HCT116 (cell line): ENCODE measurements at regions not wholly inside any gene's neighbourhood (a gene's known extent, or its start where the extent isn't known, plus 50 kb on each side); places are given as distances from the start of the nearest gene placed in this dataset.

Experiments
- ATAC-seq: fragments of 200-7000 bp; cut with Tn5 transposase; 2 replicates; pipeline ENCODE4 v1.9.1; 2020; ENCODE audit warnings: mild to moderate bottlenecking, moderate library complexity
- BruUV-seq: library from RNA; stranded (reverse); fragments of 400-500 nt; replicated peaks from 2 replicates; lab custom pipeline; 2021; lab: Mats Ljungman, UMichigan
- CTCF ChIA-PET: fragments of 300-600 bp; sonication (Branson Sonifier 250); formaldehyde crosslinking; loops from one replicate; lab custom pipeline; 2021; ENCODE audit warnings: antibody characterized with exemption; lab: Charles Lee
- POLR2A ChIA-PET: fragments of 300-600, 350-600 bp; sonication (Branson Sonifier 250); formaldehyde crosslinking; loops from one replicate; lab custom pipeline; 2021; ENCODE audit warnings: antibody characterized with exemption; lab: Charles Lee
- RAD21 ChIA-PET, 2 experiments: fragments of 300-600 bp; sonication (Branson Sonifier 250); formaldehyde crosslinking; loops; one replicate each; lab custom pipeline; 2023; ENCODE audit warnings: low total read pairs in 2 of 2; ENCODE audit not compliant: uncharacterized antibody in 2 of 2, unreplicated experiment in 2 of 2, low non-redundant PET in 1 of 2; lab: Charles Lee
- DNase-seq: peaks from one replicate; pipeline ENCODE4 v3.0.0-alpha.2; 2010; ENCODE audit warnings: low read depth, low spot score
- H2AFZ ChIP-seq: fragments of 200-600 bp; shearing (Covaris generic), sonication (generic); 2 replicates; pipeline ENCODE4 v1.6.1; 2017; ENCODE audit warnings: low read depth, mixed run types, mixed read lengths, antibody characterized with exemption, low read length; ENCODE audit not compliant: poor library complexity, severe bottlenecking
- H3K27ac ChIP-seq: 2 replicates; pipeline ENCODE4 v1.5.1; 2012; ENCODE audit warnings: low read depth, low read length
- H3K27me3 ChIP-seq: fragments of 200-600 bp; sonication (generic); 2 replicates; pipeline ENCODE4 v1.6.1; 2016; ENCODE audit warnings: mixed run types, low read length, mixed read lengths; ENCODE audit not compliant: insufficient read depth
- H3K36me3 ChIP-seq, 2 experiments: fragments of 200-500 bp in 1 of 2; fragments of 200-600 bp in 1 of 2; sonication (Bioruptor generic) in 1 of 2; sonication (generic) in 1 of 2; 2 replicates each; pipeline versions ENCODE4 v1.5.1 to v1.6.1; 2014 to 2016; ENCODE audit warnings: low read length in 2 of 2, inconsistent platforms in 1 of 2, mixed read lengths in 1 of 2, mixed run types in 1 of 2; ENCODE audit not compliant: insufficient read depth in 2 of 2, control insufficient read depth in 1 of 2
- H3K4me1 ChIP-seq, 2 experiments: fragments of 200-600 bp in 1 of 2; sonication (generic) in 1 of 2; 2 replicates each; pipeline versions ENCODE4 v1.5.1 to v1.6.1; 2012 to 2017; ENCODE audit warnings: low read length in 2 of 2, inconsistent platforms in 1 of 2, mild to moderate bottlenecking in 1 of 2, mixed read lengths in 1 of 2, mixed run types in 1 of 2, moderate library complexity in 1 of 2; ENCODE audit not compliant: insufficient read depth in 2 of 2, control insufficient read depth in 1 of 2
- H3K4me2 ChIP-seq: fragments of 200-600 bp; sonication (generic); 2 replicates; pipeline ENCODE4 v1.6.1; 2017; ENCODE audit warnings: mixed run types, low read length, mixed read lengths
- H3K4me3 ChIP-seq, 2 experiments: fragments of 200-600 bp in 1 of 2; sonication (generic) in 1 of 2; replicated peaks in 1 of 2; 2 replicates each; pipeline ENCODE4 v1.5.1; 2011 to 2016; ENCODE audit warnings: low read length in 2 of 2, control low read depth in 1 of 2, low read depth in 1 of 2, mild to moderate bottlenecking in 1 of 2, mixed read lengths in 1 of 2, mixed run types in 1 of 2
- H3K79me2 ChIP-seq: fragments of 200-600 bp; sonication (generic); 2 replicates; pipeline ENCODE4 v1.6.1; 2017; ENCODE audit warnings: mild to moderate bottlenecking, mixed run types, low read length, moderate library complexity, mixed read lengths; ENCODE audit not compliant: insufficient read depth
- H3K9ac ChIP-seq: fragments of 200-600 bp; sonication (generic); 2 replicates; pipeline ENCODE4 v1.6.1; 2016; ENCODE audit warnings: low read length, mixed read lengths
- H3K9me2 ChIP-seq: fragments of 200-600 bp; sonication (generic), shearing (Covaris generic); 2 replicates; pipeline ENCODE4 v1.6.1; 2017; ENCODE audit warnings: mixed run types, mild to moderate bottlenecking, moderate library complexity; ENCODE audit not compliant: insufficient read depth
- H3K9me3 ChIP-seq, 2 experiments: fragments of 200-500 bp in 1 of 2; fragments of 200-600 bp in 1 of 2; sonication (Bioruptor generic) in 1 of 2; sonication (generic) in 1 of 2; 2 replicates each; pipeline ENCODE4 v1.6.1; 2014 to 2017; ENCODE audit warnings: low read length in 2 of 2, mixed read lengths in 2 of 2, inconsistent platforms in 1 of 2, low read depth in 1 of 2, mild to moderate bottlenecking in 1 of 2, mixed run types in 1 of 2, moderate library complexity in 1 of 2; ENCODE audit not compliant: control insufficient read depth in 1 of 2, insufficient read depth in 1 of 2
- H4K20me1 ChIP-seq: fragments of 200-600 bp; sonication (generic), shearing (Covaris generic); 2 replicates; pipeline ENCODE4 v1.6.1; 2017; ENCODE audit warnings: mixed run types, mild to moderate bottlenecking, moderate library complexity; ENCODE audit not compliant: insufficient read depth
- CEBPB ChIP-seq: IDR thresholded peaks from 2 replicates; pipeline ENCODE4 v1.6.1; 2012; ENCODE audit warnings: low read depth
- EGR1 ChIP-seq: IDR thresholded peaks from 2 replicates; pipeline ENCODE4 v1.6.1; 2012; ENCODE audit warnings: low read depth
- REST ChIP-seq: IDR thresholded peaks from 2 replicates; pipeline ENCODE4 v1.6.1; 2012; ENCODE audit warnings: low read depth
- TCF7L2 ChIP-seq: IDR thresholded peaks from 2 replicates; pipeline ENCODE4 v1.7.0; 2011; ENCODE audit warnings: borderline replicate concordance, inconsistent platforms; ENCODE audit not compliant: insufficient read depth, insufficient read length; ENCODE audit errors: extremely low read depth
- intact Hi-C: fragments of 100-400 bp; cut with micrococcal nuclease; formaldehyde crosslinking; loops from 2 replicates; pipeline ENCODE4 v1.10.0; 2022
- TF ChIP-seq, protein P1 (sequence below), 3 experiments: fragments of 200-600 bp in 1 of 3; sonication (generic) in 1 of 3; IDR thresholded peaks in 2 of 3; conservative IDR thresholded peaks in 1 of 3; 2 replicates each; pipeline ENCODE4 v1.5.1; 2012 to 2017; ENCODE audit warnings: low read depth in 2 of 3, low read length in 2 of 3, antibody characterized with exemption in 1 of 3, borderline replicate concordance in 1 of 3, control low read depth in 1 of 3, mild to moderate bottlenecking in 1 of 3, mixed read lengths in 1 of 3, mixed run types in 1 of 3, moderate library complexity in 1 of 3; ENCODE audit not compliant: insufficient read depth in 1 of 3

DNA sequence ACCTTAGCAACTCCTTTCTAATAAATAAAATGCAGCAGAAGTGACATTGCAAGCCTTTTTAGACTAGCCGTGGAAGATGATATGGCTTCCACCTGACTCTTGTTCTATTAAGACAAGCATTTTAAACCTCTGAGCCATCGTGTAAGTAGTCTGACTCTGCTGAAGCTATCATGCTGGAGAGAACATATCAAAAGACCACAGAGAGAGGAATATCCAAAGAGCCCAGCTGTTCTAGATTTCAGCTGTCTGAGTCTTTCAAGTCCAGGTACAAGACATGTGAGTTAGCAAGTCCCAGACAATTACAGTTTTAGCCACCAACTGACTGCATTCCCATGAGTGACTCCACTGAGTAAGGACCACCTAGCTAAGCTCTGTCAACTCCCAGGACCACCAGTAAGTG, 517.0 kb upstream of the NAALADL2 start:
- TF ChIP-seq EGR1 (no peak), TCF7L2 (no peak), CEBPB (no peak), REST (no peak)
- TF ChIP-seq, protein P1, sequence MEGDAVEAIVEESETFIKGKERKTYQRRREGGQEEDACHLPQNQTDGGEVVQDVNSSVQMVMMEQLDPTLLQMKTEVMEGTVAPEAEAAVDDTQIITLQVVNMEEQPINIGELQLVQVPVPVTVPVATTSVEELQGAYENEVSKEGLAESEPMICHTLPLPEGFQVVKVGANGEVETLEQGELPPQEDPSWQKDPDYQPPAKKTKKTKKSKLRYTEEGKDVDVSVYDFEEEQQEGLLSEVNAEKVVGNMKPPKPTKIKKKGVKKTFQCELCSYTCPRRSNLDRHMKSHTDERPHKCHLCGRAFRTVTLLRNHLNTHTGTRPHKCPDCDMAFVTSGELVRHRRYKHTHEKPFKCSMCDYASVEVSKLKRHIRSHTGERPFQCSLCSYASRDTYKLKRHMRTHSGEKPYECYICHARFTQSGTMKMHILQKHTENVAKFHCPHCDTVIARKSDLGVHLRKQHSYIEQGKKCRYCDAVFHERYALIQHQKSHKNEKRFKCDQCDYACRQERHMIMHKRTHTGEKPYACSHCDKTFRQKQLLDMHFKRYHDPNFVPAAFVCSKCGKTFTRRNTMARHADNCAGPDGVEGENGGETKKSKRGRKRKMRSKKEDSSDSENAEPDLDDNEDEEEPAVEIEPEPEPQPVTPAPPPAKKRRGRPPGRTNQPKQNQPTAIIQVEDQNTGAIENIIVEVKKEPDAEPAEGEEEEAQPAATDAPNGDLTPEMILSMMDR (IDR thresholded peaks at IDR 0.05 in 2 of 3, conservative IDR thresholded peaks at IDR 0.05 in 1 of 3; ENCODE audit: borderline replicate concordance in 1 of 3, insufficient read depth in 1 of 3, low read depth in 2 of 3, low read length in 2 of 3): no peak
- intact Hi-C loops: no loop called here
- DNase-seq (no peak), ATAC-seq (no peak)
- no peak overlapping the region for H2AFZ ChIP-seq
- H3K4me3 ChIP-seq: no peak overlapping the region
- ChIA-PET CTCF (no interaction called here), RAD21 (no interaction called here), POLR2A (no interaction called here)
- no peak overlapping the region for H3K27ac ChIP-seq
- H4K20me1 ChIP-seq: no peaks in the 10 kb centered on the region
- no peaks in the 10 kb centered on the region for H3K36me3 ChIP-seq
- no peak overlapping the region for H3K4me2 ChIP-seq
- H3K9me3 ChIP-seq: no peaks in the 10 kb centered on the region
- no peaks in the 10 kb centered on the region for H3K79me2 ChIP-seq
- no peaks in the 10 kb centered on the region for H3K9me2 ChIP-seq
- BruUV-seq: no TSS peak
- H3K9ac ChIP-seq: no peak overlapping the region
- H3K4me1 ChIP-seq: no peaks in the 10 kb centered on the region
- no peaks in the 10 kb centered on the region for H3K27me3 ChIP-seq
